ENCODE measurements at regions not wholly inside any gene's neighbourhood (a gene's known extent, or its start where the extent isn't known, plus 50 kb on each side); places are given as distances from the start of the nearest gene placed in this dataset.
"Not testable (repeated sequence)": the region's sequence is repeated elsewhere in the genome, so short reads cannot be mapped to it uniquely, and the experiment has no call there.

DNA sequence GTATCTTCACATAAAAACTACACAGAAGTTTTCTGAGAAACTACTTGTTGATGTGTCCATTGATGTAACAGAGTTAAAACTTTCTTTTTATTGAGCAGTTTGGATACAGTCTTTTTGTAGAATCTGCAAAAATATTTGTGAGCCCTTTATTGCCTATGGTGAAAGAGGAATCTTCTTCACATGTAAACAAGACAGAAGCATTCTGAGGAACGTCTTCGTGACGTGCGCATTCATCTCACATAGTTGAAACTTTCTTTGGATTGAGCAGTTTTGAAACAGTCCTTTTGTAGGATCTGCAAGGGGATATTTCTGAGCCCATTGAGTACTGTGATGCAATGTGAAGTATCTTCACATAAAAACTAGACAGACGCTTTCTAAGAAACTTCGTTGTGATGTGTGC lies 3023.6 kb downstream of the TUBA3C start:
- not testable (repeated sequence) for TF ChIP-seq POLR2A (IDR thresholded peaks at IDR 0.05)
- TF ChIP-seq, protein P1, sequence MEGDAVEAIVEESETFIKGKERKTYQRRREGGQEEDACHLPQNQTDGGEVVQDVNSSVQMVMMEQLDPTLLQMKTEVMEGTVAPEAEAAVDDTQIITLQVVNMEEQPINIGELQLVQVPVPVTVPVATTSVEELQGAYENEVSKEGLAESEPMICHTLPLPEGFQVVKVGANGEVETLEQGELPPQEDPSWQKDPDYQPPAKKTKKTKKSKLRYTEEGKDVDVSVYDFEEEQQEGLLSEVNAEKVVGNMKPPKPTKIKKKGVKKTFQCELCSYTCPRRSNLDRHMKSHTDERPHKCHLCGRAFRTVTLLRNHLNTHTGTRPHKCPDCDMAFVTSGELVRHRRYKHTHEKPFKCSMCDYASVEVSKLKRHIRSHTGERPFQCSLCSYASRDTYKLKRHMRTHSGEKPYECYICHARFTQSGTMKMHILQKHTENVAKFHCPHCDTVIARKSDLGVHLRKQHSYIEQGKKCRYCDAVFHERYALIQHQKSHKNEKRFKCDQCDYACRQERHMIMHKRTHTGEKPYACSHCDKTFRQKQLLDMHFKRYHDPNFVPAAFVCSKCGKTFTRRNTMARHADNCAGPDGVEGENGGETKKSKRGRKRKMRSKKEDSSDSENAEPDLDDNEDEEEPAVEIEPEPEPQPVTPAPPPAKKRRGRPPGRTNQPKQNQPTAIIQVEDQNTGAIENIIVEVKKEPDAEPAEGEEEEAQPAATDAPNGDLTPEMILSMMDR (IDR thresholded peaks at IDR 0.05), result not testable (repeated sequence)
